ENCODE measurements at regions not wholly inside any gene's neighbourhood (a gene's known extent, or its start where the extent isn't known, plus 50 kb on each side); places are given as distances from the start of the nearest gene placed in this dataset.
A peak's percentile ranks its signal among the peaks of the same experiment; 100 is the strongest.

GRCh38 chr6:113376847-113377165 is 480.3 kb upstream of the MARCKS start:
- TF ChIP-seq FOXP2 (optimal IDR thresholded peaks at IDR 0.05; ENCODE audit: borderline replicate concordance, extremely low read depth, extremely low read length, insufficient read depth) (no peak), REST (IDR thresholded peaks at IDR 0.05; ENCODE audit: insufficient read depth in 1 of 2, low read depth in 2 of 2, low read length in 2 of 2) (no peak), POLR2AphosphoS5 (IDR thresholded peaks at IDR 0.05; ENCODE audit: low read depth, low read length) (no peak), TAF1 (IDR thresholded peaks at IDR 0.05; ENCODE audit: borderline replicate concordance, insufficient read depth, low read length) (no peak), SIN3A (IDR thresholded peaks at IDR 0.05; ENCODE audit: borderline replicate concordance, insufficient read depth, low read length) (no peak)

- no peak for TF ChIP-seq REST (IDR thresholded peaks at IDR 0.05; ENCODE audit: insufficient read depth in 1 of 2, low read depth in 2 of 2, low read length in 2 of 2)
- no peak for TF ChIP-seq TAF1 (IDR thresholded peaks at IDR 0.05; ENCODE audit: borderline replicate concordance, insufficient read depth, low read length)
- no peak for TF ChIP-seq FOXP2 (optimal IDR thresholded peaks at IDR 0.05; ENCODE audit: borderline replicate concordance, extremely low read depth, extremely low read length, insufficient read depth)
- no peak for TF ChIP-seq SIN3A (IDR thresholded peaks at IDR 0.05; ENCODE audit: borderline replicate concordance, insufficient read depth, low read length)
- TF ChIP-seq POLR2AphosphoS5 (IDR thresholded peaks at IDR 0.05; ENCODE audit: low read depth, low read length), result no peak
Observed at GRCh38 chr6:113377362-113377942, 479.7 kb upstream of the MARCKS start.

GRCh38 chr6:113380591-113380990 is 476.6 kb upstream of the MARCKS start:
- TF ChIP-seq POLR2AphosphoS5 (IDR thresholded peaks at IDR 0.05; ENCODE audit: low read depth, low read length), result no peak

- TF ChIP-seq REST (IDR thresholded peaks at IDR 0.05; ENCODE audit: insufficient read depth in 1 of 2, low read depth in 2 of 2, low read length in 2 of 2) (no peak), POLR2AphosphoS5 (IDR thresholded peaks at IDR 0.05; ENCODE audit: low read depth, low read length) (no peak), TAF1 (IDR thresholded peaks at IDR 0.05; ENCODE audit: borderline replicate concordance, insufficient read depth, low read length) (no peak), SIN3A (IDR thresholded peaks at IDR 0.05; ENCODE audit: borderline replicate concordance, insufficient read depth, low read length) (no peak), FOXP2 (optimal IDR thresholded peaks at IDR 0.05; ENCODE audit: borderline replicate concordance, extremely low read depth, extremely low read length, insufficient read depth) (no peak)
Observed at GRCh38 chr6:113381232-113381631, 475.9 kb upstream of the MARCKS start.

- TF ChIP-seq SIN3A (IDR thresholded peaks at IDR 0.05; ENCODE audit: borderline replicate concordance, insufficient read depth, low read length) (no peak), FOXP2 (optimal IDR thresholded peaks at IDR 0.05; ENCODE audit: borderline replicate concordance, extremely low read depth, extremely low read length, insufficient read depth) (no peak), REST (IDR thresholded peaks at IDR 0.05; ENCODE audit: insufficient read depth in 1 of 2, low read depth in 2 of 2, low read length in 2 of 2) (0 out of 4 replicates have a peak, but pooled peaks of 1 of the 2 experiments have one; percentile 18), POLR2AphosphoS5 (IDR thresholded peaks at IDR 0.05; ENCODE audit: low read depth, low read length) (no peak)
Observed at GRCh38 chr6:113381959-113382358, 475.2 kb upstream of the MARCKS start.
